ENCODE measurements at regions not wholly inside any gene's neighbourhood (a gene's known extent, or its start where the extent isn't known, plus 50 kb on each side); places are given as distances from the start of the nearest gene placed in this dataset.

GRCh38 chr13:51520524-51520923 is 63.7 kb upstream of the WDFY2 start:
- Histone ChIP-seq H3K4me2 (ENCODE audit: insufficient read depth in 1 of 2, low read depth in 2 of 2, low read length in 2 of 2) (no peak overlapping the region), H2BK12ac (ENCODE audit: low read depth, low read length) (no peak overlapping the region), H2AFZ (ENCODE audit: low read length) (no peak overlapping the region), H3K4me1 (replicated peaks in 1 of 4; ENCODE audit: control insufficient read depth in 3 of 4, insufficient read depth in 4 of 4, low read length in 3 of 4) (peaks cover 0 to 7% (median 1%) of the 10 kb centered on the region in 4 experiments; a peak in 2 of 7 replicates), H4K5ac (ENCODE audit: insufficient read length, low read depth, low read length) (no peak overlapping the region), H2AK5ac (ENCODE audit: low read depth, low read length) (no peak overlapping the region), H2BK120ac (replicated peaks; ENCODE audit: low read depth, low read length) (no peak overlapping the region), H3K27me3 (replicated peaks in 1 of 4; ENCODE audit: control insufficient read depth in 3 of 4, extremely low read depth in 1 of 4, insufficient read depth in 3 of 4, low read length in 3 of 4) (peaks cover 0 to under 1% (median 0%) of the 10 kb centered on the region in 4 experiments; a peak in 1 of 7 replicates), H3K18ac (ENCODE audit: extremely low read depth, low read length) (no peak overlapping the region), H3K79me1 (ENCODE audit: low read depth, low read length) (no peaks in the 10 kb centered on the region), H2BK20ac (ENCODE audit: low read length) (no peak overlapping the region), H2BK5ac (ENCODE audit: low read depth, low read length) (no peak overlapping the region), H3K23me2 (ENCODE audit: low read depth, low read length) (no peaks in the 10 kb centered on the region), H3K36me3 (ENCODE audit: control insufficient read depth in 2 of 4, insufficient read depth in 4 of 4, low read length in 3 of 4) (no peaks in the 10 kb centered on the region), H3K23ac (ENCODE audit: insufficient read length) (no peak overlapping the region), H3K56ac (replicated peaks; ENCODE audit: insufficient read length, low read depth, low read length) (no peak overlapping the region), H3K27ac (ENCODE audit: low read depth, low read length) (no peak overlapping the region), H4K91ac (replicated peaks; ENCODE audit: insufficient read length, low read length) (no peak overlapping the region), H3K9me3 (ENCODE audit: insufficient read depth in 2 of 2, low read depth in 1 of 2, low read length in 1 of 2) (peaks cover 4 to 7% of the 10 kb centered on the region in 2 experiments; a peak in 3 of 4 replicates), H4K8ac (ENCODE audit: extremely low read depth, insufficient read depth, low read length) (no peak overlapping the region), H2BK15ac (ENCODE audit: low read length) (no peak overlapping the region), H3K14ac (ENCODE audit: insufficient read length) (peak overlapping the region; percentile 91), H4K20me1 (replicated peaks in 1 of 2; ENCODE audit: control insufficient read depth in 1 of 2, insufficient read depth in 2 of 2, low read length in 2 of 2) (no peaks in the 10 kb centered on the region), H3K4me3 (ENCODE audit: extremely low read depth in 1 of 4, insufficient read depth in 2 of 4, low read depth in 3 of 4, low read length in 4 of 4) (no peak overlapping the region), H3K9ac (replicated peaks in 1 of 4; ENCODE audit: extremely low read depth in 1 of 4, low read depth in 3 of 4, low read length in 3 of 4) (no peak overlapping the region), H3K4ac (replicated peaks; ENCODE audit: insufficient read length, low read depth, low read length) (no peak overlapping the region), H3K79me2 (ENCODE audit: control insufficient read depth in 1 of 2, insufficient read depth in 2 of 2, low read length in 2 of 2) (no peaks in the 10 kb centered on the region)
- DNase-seq (ENCODE audit: low read depth in 1 of 2, low spot score in 2 of 2) (no peak), FAIRE-seq (no peak)
- ChIA-PET POLR2A (ENCODE audit: partially characterized antibody) (no interaction called here), CTCF (ENCODE audit: partially characterized antibody) (interaction anchor here (0.8 to 1.4 kb wide), 2 partner anchors 33 to 869 kb away, joined by 3 to 5 read pairs; no protein-coding TSS in a partner anchor)
- WGBS, 2 experiments (ENCODE audit: extremely low coverage in 1 of 2, insufficient coverage in 1 of 2, insufficient read length in 1 of 2, insufficient replicate concordance in 2 of 2, low coverage in 1 of 2, low lambda C conversion rate in 2 of 2, missing lambda C conversion rate in 1 of 2): 94% methylated on average over 4 of the region's 4 CpGs; no CpG with 5 or more reads in 1 of the 2 experiments
- no peak for TF ChIP-seq TBP (IDR thresholded peaks at IDR 0.05; ENCODE audit: low read depth, low read length)
- no peak for TF ChIP-seq KDM4A (IDR thresholded peaks at IDR 0.05; ENCODE audit: low read depth, low read length, severe bottlenecking)
- no peak for TF ChIP-seq RFX5 (IDR thresholded peaks at IDR 0.05; ENCODE audit: borderline replicate concordance, low read depth, low read length)
- no peak for TF ChIP-seq CEBPB (IDR thresholded peaks at IDR 0.05; ENCODE audit: low read depth, low read length)
- no peak for TF ChIP-seq ATF2 (IDR thresholded peaks at IDR 0.05; ENCODE audit: low read length)
- no peak for TF ChIP-seq JUND (IDR thresholded peaks at IDR 0.05; ENCODE audit: low read length)
- no peak for TF ChIP-seq CHD2 (IDR thresholded peaks at IDR 0.05; ENCODE audit: low read length)
- no peak for TF ChIP-seq CTBP2 (IDR thresholded peaks at IDR 0.05; ENCODE audit: borderline replicate concordance, insufficient read depth, insufficient read length, low read length)
- TF ChIP-seq ATF3 (IDR thresholded peaks at IDR 0.05; ENCODE audit: insufficient read depth, low read depth, low read length): no peak

All from H1 (cell line).